ENCODE measurements at regions not wholly inside any gene's neighbourhood (a gene's known extent, or its start where the extent isn't known, plus 50 kb on each side); places are given as distances from the start of the nearest gene placed in this dataset.

- TF ChIP-seq POLR2A (IDR thresholded peaks at IDR 0.05) (no peak), CTCF (IDR thresholded peaks at IDR 0.05) (no peak), POLR2AphosphoS5 (IDR thresholded peaks at IDR 0.05) (no peak), EP300 (IDR thresholded peaks at IDR 0.05) (no peak)
- Histone ChIP-seq H3K4me3 (no peak overlapping the region), H3K27me3 (no peaks in the 10 kb centered on the region), H3K9me3 (no peaks in the 10 kb centered on the region), H3K36me3 (no peaks in the 10 kb centered on the region), H3K27ac (no peak overlapping the region), H3K4me1 (no peaks in the 10 kb centered on the region)
- no peak for ATAC-seq
- 85% methylated on average over 6 of the region's 6 CpGs; no CpG with 5 or more reads in 1 of the 2 donors for WGBS, 2 donors (ENCODE audit: low coverage in 1 of 2)
These were observed 123.5 kb upstream of the MAGI3 start for GRCh38 chr1:113266788-113267187.

DNA sequence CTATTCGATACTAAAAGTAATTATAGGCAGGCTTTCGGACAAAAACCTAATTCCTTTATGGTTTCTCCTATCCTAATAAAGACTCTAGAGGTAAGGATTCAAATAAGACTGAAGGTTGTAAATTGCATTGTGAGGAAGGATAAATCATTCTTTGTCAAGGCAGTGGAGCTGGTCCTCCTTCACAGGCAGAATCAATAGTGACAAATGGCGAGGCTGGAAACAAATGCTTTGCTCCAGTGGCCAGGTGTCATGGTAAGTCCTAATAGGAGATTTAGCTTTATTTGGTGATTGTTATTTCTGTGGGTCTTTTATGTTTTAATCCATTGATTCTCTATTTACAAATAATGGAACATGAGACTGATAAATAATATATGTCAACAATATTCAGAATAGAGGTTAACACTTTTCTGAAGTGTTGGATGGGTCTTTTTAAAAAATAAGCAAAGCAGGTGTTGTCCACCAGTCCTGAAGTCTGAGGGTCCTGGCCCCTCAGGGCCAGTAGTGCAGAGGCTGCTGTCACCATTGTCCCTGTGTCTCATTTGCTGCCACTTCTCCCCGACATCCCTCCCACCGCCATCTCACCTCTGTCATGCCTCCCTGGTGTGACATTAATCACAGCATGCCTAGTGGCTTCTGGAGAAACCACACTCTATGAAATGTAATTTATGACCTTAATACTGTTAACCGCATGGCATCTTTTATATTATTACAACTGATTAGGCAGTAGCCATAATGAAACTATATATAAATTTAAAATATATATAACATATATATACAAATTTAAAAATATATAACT, 120.9 kb upstream of the MAGI3 start:
- H3K36me3 ChIP-seq = no peaks in the 10 kb centered on the region

GRCh38 chr1:113271039-113271438, 119.3 kb upstream of the MAGI3 start:
- no peak for ATAC-seq
- 92% methylated on average over 4 of the region's 4 CpGs; no CpG with 5 or more reads in 1 of the 2 donors for WGBS, 2 donors (ENCODE audit: low coverage in 1 of 2)
- Histone ChIP-seq H3K27me3 (no peaks in the 10 kb centered on the region), H3K9me3 (no peaks in the 10 kb centered on the region), H3K27ac (no peak overlapping the region), H3K4me1 (no peaks in the 10 kb centered on the region), H3K4me3 (no peak overlapping the region), H3K36me3 (no peaks in the 10 kb centered on the region)
- no peak for TF ChIP-seq POLR2AphosphoS5 (IDR thresholded peaks at IDR 0.05)
- no peak for TF ChIP-seq CTCF (IDR thresholded peaks at IDR 0.05)
- TF ChIP-seq POLR2A (IDR thresholded peaks at IDR 0.05) = no peak
- no peak for TF ChIP-seq EP300 (IDR thresholded peaks at IDR 0.05)

More for the DNA sequence above, 120.9 kb upstream of the MAGI3 start:
- no peak for TF ChIP-seq POLR2A (IDR thresholded peaks at IDR 0.05)
- no peak for TF ChIP-seq CTCF (IDR thresholded peaks at IDR 0.05)
- TF ChIP-seq EP300 (IDR thresholded peaks at IDR 0.05) = no peak
- no peak for TF ChIP-seq POLR2AphosphoS5 (IDR thresholded peaks at IDR 0.05)
- Histone ChIP-seq H3K27me3 (no peaks in the 10 kb centered on the region), H3K27ac (no peak overlapping the region), H3K4me3 (no peak overlapping the region), H3K9me3 (no peaks in the 10 kb centered on the region), H3K4me1 (no peaks in the 10 kb centered on the region)
- 82% methylated on average over 5 to 6 of the region's 6 CpGs for WGBS, 2 donors (ENCODE audit: low coverage in 1 of 2)
- no peak for ATAC-seq

GRCh38 chr1:113275083-113275482, 115.2 kb upstream of the MAGI3 start:
- no peak overlapping the region for H3K4me3 ChIP-seq
- 38 to 60% methylated on average over 1 of the region's 1 CpG for WGBS, 2 donors (ENCODE audit: low coverage in 1 of 2)
- H3K27ac ChIP-seq = no peak overlapping the region
- H3K27me3 ChIP-seq = no peaks in the 10 kb centered on the region
- no peak for ATAC-seq
- H3K4me1 ChIP-seq = no peaks in the 10 kb centered on the region
- H3K9me3 ChIP-seq = no peaks in the 10 kb centered on the region
- H3K36me3 ChIP-seq = no peaks in the 10 kb centered on the region
- TF ChIP-seq EP300 (IDR thresholded peaks at IDR 0.05) = no peak
- TF ChIP-seq CTCF (IDR thresholded peaks at IDR 0.05) = no peak
- TF ChIP-seq POLR2AphosphoS5 (IDR thresholded peaks at IDR 0.05) = no peak
- no peak for TF ChIP-seq POLR2A (IDR thresholded peaks at IDR 0.05)

DNA sequence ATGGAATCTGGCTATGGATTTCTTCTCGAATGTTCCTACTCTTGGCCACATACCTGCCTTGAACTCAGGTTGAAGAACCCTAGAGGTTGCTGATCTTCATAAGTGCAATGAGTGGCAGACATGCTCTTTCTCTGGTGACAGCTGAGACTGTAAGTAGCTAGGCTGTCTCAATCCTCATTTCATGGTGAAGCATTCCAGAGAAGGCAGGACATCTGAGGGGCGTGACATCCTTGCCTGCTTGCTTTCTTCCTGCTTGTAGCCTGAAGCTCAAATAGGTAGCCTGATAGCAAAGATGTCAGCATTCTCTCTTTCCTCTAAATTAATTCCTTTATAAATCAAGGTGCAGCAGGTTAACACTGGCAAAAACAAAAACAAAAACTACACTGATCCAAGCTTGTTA, 114.6 kb upstream of the MAGI3 start:
- H3K27ac ChIP-seq = no peak overlapping the region
- no peaks in the 10 kb centered on the region for H3K4me1 ChIP-seq
- H3K27me3 ChIP-seq = no peaks in the 10 kb centered on the region
- H3K9me3 ChIP-seq = no peaks in the 10 kb centered on the region
- H3K4me3 ChIP-seq = no peak overlapping the region
- no peaks in the 10 kb centered on the region for H3K36me3 ChIP-seq
- TF ChIP-seq POLR2AphosphoS5 (IDR thresholded peaks at IDR 0.05) = no peak
- no peak for TF ChIP-seq EP300 (IDR thresholded peaks at IDR 0.05)
- TF ChIP-seq CTCF (IDR thresholded peaks at IDR 0.05) = no peak
- no peak for TF ChIP-seq POLR2A (IDR thresholded peaks at IDR 0.05)
- 80 to 100% methylated on average over 1 to 2 of the region's 2 CpGs for WGBS, 2 donors (ENCODE audit: low coverage in 1 of 2)
- no peak for ATAC-seq

Data from gastroesophageal sphincter (tissue), 4 donors.